GM13977 (cell line): ENCODE measurements at regions not wholly inside any gene's neighbourhood (a gene's known extent, or its start where the extent isn't known, plus 50 kb on each side); places are given as distances from the start of the nearest gene placed in this dataset.

Experiments
- DNase-seq: peaks from one replicate; pipeline ENCODE4 v3.0.0; 2012; ENCODE audit warnings: low spot score
- CTCF ChIP-seq: IDR thresholded peaks from 2 replicates; pipeline ENCODE4 v1.5.1; 2012; ENCODE audit warnings: mild to moderate bottlenecking, control low read depth; ENCODE audit not compliant: insufficient read depth; ENCODE audit errors: extremely low read depth, missing control alignments
- in situ Hi-C: fragments of 300-500 bp; cut with MboI; formaldehyde crosslinking; loops from one replicate; pipeline ENCODE4 v1.12.0; 2022; ENCODE audit warnings: low sequenced_read_pairs, low pct_unique_long_range_greater_than_20kb, mixed read lengths, inconsistent platforms; ENCODE audit not compliant: unreplicated experiment

- peak; percentile 11 for DNase-seq
- TF ChIP-seq CTCF, result peak; percentile 50
- in situ Hi-C loops, result no loop called here
These were observed 480.8 kb upstream of the KLHL29 start for GRCh38 chr2:22904126-22904684.

GRCh38 chr2:22907330-22907729 is 477.6 kb upstream of the KLHL29 start:
- in situ Hi-C loops, result no loop called here
- DNase-seq, result no peak
- no peak for TF ChIP-seq CTCF

- no peak for TF ChIP-seq CTCF
- no peak for DNase-seq
- in situ Hi-C loops, result no loop called here
These were observed 472.6 kb upstream of the KLHL29 start for GRCh38 chr2:22912398-22912797.

- in situ Hi-C loops, result no loop called here
- no peak for TF ChIP-seq CTCF
- no peak for DNase-seq
These were observed 455.0 kb upstream of the KLHL29 start for GRCh38 chr2:22929998-22930397.

GRCh38 chr2:22930781-22931180 is 454.2 kb upstream of the KLHL29 start:
- in situ Hi-C loops, result no loop called here
- no peak for DNase-seq
- no peak for TF ChIP-seq CTCF

- in situ Hi-C loops, result no loop called here
- TF ChIP-seq CTCF, result no peak
- DNase-seq, result no peak
These were observed 452.7 kb upstream of the KLHL29 start for GRCh38 chr2:22932288-22932687.

GRCh38 chr2:22934747-22935146 is 450.2 kb upstream of the KLHL29 start:
- in situ Hi-C loops, result no loop called here
- no peak for DNase-seq
- TF ChIP-seq CTCF, result no peak
